ENCODE measurements at regions not wholly inside any gene's neighbourhood (a gene's known extent, or its start where the extent isn't known, plus 50 kb on each side); places are given as distances from the start of the nearest gene placed in this dataset.

DNA sequence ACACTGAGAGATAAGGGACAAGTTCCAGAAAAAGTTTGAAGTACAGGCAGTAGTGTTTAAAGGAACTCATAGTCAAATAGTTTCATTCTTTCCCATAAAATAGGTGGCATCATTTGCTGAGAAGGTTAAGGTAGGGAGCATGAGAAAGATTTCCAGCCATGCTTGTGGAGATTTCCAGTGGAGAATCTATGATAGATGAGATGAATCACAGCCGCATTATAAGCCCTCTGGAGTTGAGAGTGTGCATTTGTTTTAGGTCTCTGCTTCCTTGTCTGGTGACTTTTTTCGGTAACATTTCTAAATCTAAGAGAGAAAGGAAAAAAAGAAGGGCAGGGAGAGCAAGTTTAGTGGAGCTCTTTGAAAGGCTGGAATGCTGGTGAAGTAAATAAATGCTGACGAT is 108.7 kb downstream of the DISP1 start:
- H3K9me3 ChIP-seq = no peaks in the 10 kb centered on the region
- H4K20me1 ChIP-seq = no peaks in the 10 kb centered on the region
- H3K27ac ChIP-seq = no peak overlapping the region
- H3K9ac ChIP-seq = no peak overlapping the region
- no peak overlapping the region for H3K4me2 ChIP-seq
- no peak overlapping the region for H3K4me3 ChIP-seq
- H3K36me3 ChIP-seq = no peaks in the 10 kb centered on the region
- no peaks in the 10 kb centered on the region for H3K4me1 ChIP-seq
- no peaks in the 10 kb centered on the region for H3K27me3 ChIP-seq
- TF ChIP-seq Cebpa-rat (IDR thresholded peaks at IDR 0.05) = no peak

GRCh38 chr1:222924136-222924706 is 109.4 kb downstream of the DISP1 start:
- Histone ChIP-seq H4K20me1 (no peaks in the 10 kb centered on the region), H3K4me3 (no peak overlapping the region), H3K4me2 (no peak overlapping the region), H3K4me1 (no peaks in the 10 kb centered on the region), H3K27ac (no peak overlapping the region), H3K9me3 (no peaks in the 10 kb centered on the region), H3K36me3 (no peaks in the 10 kb centered on the region), H3K9ac (no peak overlapping the region), H3K27me3 (no peaks in the 10 kb centered on the region)
- no peak for TF ChIP-seq Cebpa-rat (IDR thresholded peaks at IDR 0.05)

- Histone ChIP-seq H3K4me3 (no peak overlapping the region), H3K4me2 (no peak overlapping the region), H3K36me3 (no peaks in the 10 kb centered on the region), H4K20me1 (no peaks in the 10 kb centered on the region), H3K9ac (no peak overlapping the region), H3K27ac (no peak overlapping the region), H3K4me1 (no peaks in the 10 kb centered on the region), H3K27me3 (no peaks in the 10 kb centered on the region), H3K9me3 (no peaks in the 10 kb centered on the region)
- no peak for TF ChIP-seq Cebpa-rat (IDR thresholded peaks at IDR 0.05)
These were observed 111.7 kb downstream of the DISP1 start for GRCh38 chr1:222926566-222926965.

DNA sequence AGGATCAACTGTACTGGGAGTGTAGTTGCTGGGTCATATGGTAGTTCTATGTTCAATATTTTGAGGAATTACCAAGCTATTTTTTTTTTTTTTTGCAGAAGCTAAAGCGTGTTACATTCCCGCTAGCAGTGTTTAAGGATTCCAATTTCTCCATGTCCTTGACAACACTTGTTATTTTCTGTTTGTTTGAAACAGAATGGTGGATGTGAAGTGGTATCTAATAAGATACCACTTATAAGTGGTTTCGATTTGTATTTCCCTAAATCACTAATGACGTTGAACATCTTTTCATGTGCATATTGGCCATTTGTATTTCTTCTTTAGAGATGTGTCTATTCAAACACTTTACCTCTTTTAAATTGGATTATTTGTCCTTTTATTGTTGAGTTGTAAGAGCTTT is 112.2 kb downstream of the DISP1 start:
- no peak overlapping the region for H3K4me3 ChIP-seq
- no peak overlapping the region for H3K9ac ChIP-seq
- no peaks in the 10 kb centered on the region for H3K27me3 ChIP-seq
- TF ChIP-seq Cebpa-rat (IDR thresholded peaks at IDR 0.05) = no peak
- no peak overlapping the region for H3K27ac ChIP-seq
- H3K9me3 ChIP-seq = no peaks in the 10 kb centered on the region
- H3K4me1 ChIP-seq = no peaks in the 10 kb centered on the region
- no peaks in the 10 kb centered on the region for H4K20me1 ChIP-seq
- H3K36me3 ChIP-seq = no peaks in the 10 kb centered on the region
- H3K4me2 ChIP-seq = no peak overlapping the region

DNA sequence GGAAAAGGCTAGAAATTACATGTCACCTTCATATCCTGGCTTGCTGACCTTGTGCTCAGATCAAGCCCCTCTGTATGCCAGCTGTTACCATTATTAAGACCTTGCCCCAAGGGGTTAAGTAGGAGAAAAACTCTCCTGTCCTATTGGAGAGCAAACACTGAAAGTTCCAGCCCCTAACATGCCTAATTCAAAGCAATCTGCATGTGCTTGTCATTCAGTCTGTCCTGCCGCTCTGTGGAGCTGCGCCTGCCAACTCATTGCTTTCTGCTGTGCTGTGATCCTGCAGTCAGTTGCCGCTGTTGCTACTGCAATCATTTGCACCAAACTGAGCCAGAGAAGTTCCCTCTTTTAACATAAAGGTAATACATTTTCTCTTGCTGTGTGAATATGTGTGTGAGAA is 113.4 kb downstream of the DISP1 start:
- H4K20me1 ChIP-seq = no peaks in the 10 kb centered on the region
- no peaks in the 10 kb centered on the region for H3K9me3 ChIP-seq
- no peak overlapping the region for H3K4me2 ChIP-seq
- H3K27ac ChIP-seq = no peak overlapping the region
- H3K36me3 ChIP-seq = no peaks in the 10 kb centered on the region
- TF ChIP-seq Cebpa-rat (IDR thresholded peaks at IDR 0.05) = no peak
- H3K9ac ChIP-seq = no peak overlapping the region
- H3K27me3 ChIP-seq = no peaks in the 10 kb centered on the region
- no peak overlapping the region for H3K4me3 ChIP-seq
- H3K4me1 ChIP-seq = no peaks in the 10 kb centered on the region

DNA sequence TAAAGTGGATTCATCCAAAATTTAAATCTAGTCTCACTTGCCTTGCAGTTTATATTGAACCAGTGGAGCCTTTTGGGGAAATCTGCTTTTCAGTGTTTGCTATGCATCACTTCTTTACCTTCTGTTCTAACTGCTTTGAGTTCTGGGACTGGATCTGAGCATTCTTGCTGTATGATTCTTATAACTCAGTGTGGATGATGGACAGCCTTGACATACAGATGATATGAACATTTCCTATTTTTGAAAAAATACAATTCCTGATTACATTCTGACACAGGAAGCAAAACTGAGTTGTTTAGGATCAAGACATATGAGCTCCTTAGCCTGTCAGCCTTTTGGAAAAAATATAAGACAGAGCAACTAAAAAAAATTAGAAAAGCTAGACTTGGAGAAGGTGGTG is 115.2 kb downstream of the DISP1 start:
- no peaks in the 10 kb centered on the region for H4K20me1 ChIP-seq
- H3K27ac ChIP-seq = no peak overlapping the region
- H3K4me1 ChIP-seq = no peaks in the 10 kb centered on the region

GRCh38 chr1:222931023-222931422 is 116.2 kb downstream of the DISP1 start:
- TF ChIP-seq Cebpa-rat (IDR thresholded peaks at IDR 0.05) = no peak
- H3K4me2 ChIP-seq = no peak overlapping the region
- H3K4me3 ChIP-seq = no peak overlapping the region
- no peaks in the 10 kb centered on the region for H3K36me3 ChIP-seq
- H3K27ac ChIP-seq = no peak overlapping the region
- no peaks in the 10 kb centered on the region for H3K9me3 ChIP-seq
- H3K27me3 ChIP-seq = no peaks in the 10 kb centered on the region
- no peak overlapping the region for H3K9ac ChIP-seq
- no peaks in the 10 kb centered on the region for H4K20me1 ChIP-seq
- H3K4me1 ChIP-seq = no peaks in the 10 kb centered on the region

More for the DNA sequence above, 115.2 kb downstream of the DISP1 start:
- Histone ChIP-seq H3K4me2 (no peak overlapping the region), H3K9ac (no peak overlapping the region), H3K36me3 (no peaks in the 10 kb centered on the region), H3K4me3 (no peak overlapping the region), H3K27me3 (no peaks in the 10 kb centered on the region), H3K9me3 (no peaks in the 10 kb centered on the region)
- no peak for TF ChIP-seq Cebpa-rat (IDR thresholded peaks at IDR 0.05)

DNA sequence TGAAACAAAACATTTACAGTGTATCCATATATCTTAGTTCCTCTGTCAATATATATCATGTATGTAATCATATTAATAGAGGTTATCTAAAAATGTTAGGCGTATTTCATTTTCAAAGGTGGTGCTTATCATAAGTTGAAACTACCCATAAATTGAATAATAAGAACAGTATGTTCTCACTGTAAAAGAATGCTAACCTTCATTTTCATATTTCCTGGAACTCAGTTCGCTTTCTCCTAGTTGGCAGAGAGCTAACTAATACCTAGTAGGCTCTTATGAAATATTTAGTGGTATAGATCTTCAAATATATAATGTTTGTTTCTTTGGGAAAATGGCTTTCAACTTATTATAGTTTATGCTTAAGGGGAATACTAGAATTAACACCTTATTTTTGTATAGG is 118.4 kb downstream of the DISP1 start:
- Histone ChIP-seq H3K4me3 (no peak overlapping the region), H3K4me1 (0 out of 2 replicates have a peak, but pooled peaks cover 1% of the 10 kb centered on the region), H3K27me3 (no peaks in the 10 kb centered on the region), H3K27ac (no peak overlapping the region), H4K20me1 (no peaks in the 10 kb centered on the region), H3K9ac (no peak overlapping the region), H3K4me2 (no peak overlapping the region), H3K36me3 (no peaks in the 10 kb centered on the region), H3K9me3 (no peaks in the 10 kb centered on the region)
- TF ChIP-seq Cebpa-rat (IDR thresholded peaks at IDR 0.05) = no peak

- no peaks in the 10 kb centered on the region for H3K27me3 ChIP-seq
- no peak overlapping the region for H3K27ac ChIP-seq
These were observed 120.5 kb downstream of the DISP1 start for GRCh38 chr1:222935239-222935900.

GRCh38 chr1:222936042-222936441 is 121.2 kb downstream of the DISP1 start:
- H3K27me3 ChIP-seq = no peaks in the 10 kb centered on the region
- no peaks in the 10 kb centered on the region for H3K36me3 ChIP-seq
- 0 out of 2 replicates have a peak, but pooled peaks cover 4% of the 10 kb centered on the region for H3K4me1 ChIP-seq
- no peak overlapping the region for H3K4me2 ChIP-seq
- H4K20me1 ChIP-seq = no peaks in the 10 kb centered on the region
- H3K4me3 ChIP-seq = no peak overlapping the region
- no peak for TF ChIP-seq Cebpa-rat (IDR thresholded peaks at IDR 0.05)
- H3K9ac ChIP-seq = no peak overlapping the region
- H3K9me3 ChIP-seq = no peaks in the 10 kb centered on the region
- no peak overlapping the region for H3K27ac ChIP-seq

More at GRCh38 chr1:222935239-222935900, 120.5 kb downstream of the DISP1 start:
- H3K9ac ChIP-seq = no peak overlapping the region
- no peaks in the 10 kb centered on the region for H3K36me3 ChIP-seq
- H3K9me3 ChIP-seq = no peaks in the 10 kb centered on the region
- no peak for TF ChIP-seq Cebpa-rat (IDR thresholded peaks at IDR 0.05)
- 0 out of 2 replicates have a peak, but pooled peaks cover 4% of the 10 kb centered on the region for H3K4me1 ChIP-seq
- no peaks in the 10 kb centered on the region for H4K20me1 ChIP-seq
- no peak overlapping the region for H3K4me2 ChIP-seq
- no peak overlapping the region for H3K4me3 ChIP-seq

All from BLaER1 (cell line).